HUES64 (cell line): ENCODE measurements at regions not wholly inside any gene's neighbourhood (a gene's known extent, or its start where the extent isn't known, plus 50 kb on each side); places are given as distances from the start of the nearest gene placed in this dataset.

ENCODE experiments used
- H3K27ac ChIP-seq: 2 replicates; pipeline ENCODE4 v1.7.0; 2013; ENCODE audit warnings: low read depth, low read length, inconsistent platforms
- H3K27me3 ChIP-seq: 2 replicates; pipeline ENCODE4 v1.6.1; 2013; ENCODE audit warnings: mild to moderate bottlenecking, low read length; ENCODE audit not compliant: insufficient read depth
- H3K36me3 ChIP-seq: 2 replicates; pipeline ENCODE4 v1.6.1; 2013; ENCODE audit warnings: mild to moderate bottlenecking, low read length; ENCODE audit not compliant: insufficient read depth
- H3K4me1 ChIP-seq: 2 replicates; pipeline ENCODE4 v1.6.1; 2013; ENCODE audit warnings: mild to moderate bottlenecking, low read length, moderate library complexity; ENCODE audit not compliant: insufficient read depth
- H3K4me3 ChIP-seq: 2 replicates; pipeline ENCODE4 v1.5.1; 2013; ENCODE audit warnings: mild to moderate bottlenecking, low read length, moderate library complexity
- H3K9ac ChIP-seq: 2 replicates; pipeline ENCODE4 v1.6.1; 2013; ENCODE audit warnings: mild to moderate bottlenecking, low read depth, low read length
- H3K9me3 ChIP-seq: 2 replicates; pipeline ENCODE4 v1.6.1; 2013; ENCODE audit warnings: low read depth, low read length; ENCODE audit not compliant: insufficient read depth
- WGBS: fragments of 150-250, 120-280 bp; methylation state at CpG from one replicate; pipeline ENCODE4 v1.1.7; 2013; ENCODE audit warnings: missing lambda C conversion rate; 5-methylcytosine and 5-hydroxymethylcytosine counted together

DNA sequence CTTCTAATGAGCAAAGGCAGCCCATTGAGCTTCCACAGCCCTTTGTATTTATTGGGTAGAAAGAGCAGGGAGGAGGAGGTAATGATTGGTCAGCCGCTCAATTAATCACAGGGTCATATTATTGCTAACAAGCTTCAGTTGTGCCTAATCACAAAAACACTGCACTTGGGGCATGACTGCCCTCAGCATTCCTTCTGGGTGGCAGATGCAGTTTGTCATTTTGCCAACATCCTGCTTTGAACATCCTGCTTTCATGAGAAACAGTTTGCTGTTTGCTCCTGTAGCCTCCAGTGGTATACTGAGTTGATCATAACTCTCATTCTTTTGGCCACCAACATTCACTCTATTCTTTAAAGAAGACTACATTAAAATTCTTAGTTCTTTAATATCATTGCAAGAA is 462.9 kb upstream of the MIS18BP1 start:
- no peaks in the 10 kb centered on the region for H3K36me3 ChIP-seq
- no peaks in the 10 kb centered on the region for H3K9me3 ChIP-seq
- no peak overlapping the region for H3K27ac ChIP-seq
- no peak overlapping the region for H3K4me3 ChIP-seq
- no peaks in the 10 kb centered on the region for H3K27me3 ChIP-seq
- WGBS, result 100% methylated on average over 1 of the region's 1 CpG
- no peaks in the 10 kb centered on the region for H3K4me1 ChIP-seq
- H3K9ac ChIP-seq, result no peak overlapping the region

DNA sequence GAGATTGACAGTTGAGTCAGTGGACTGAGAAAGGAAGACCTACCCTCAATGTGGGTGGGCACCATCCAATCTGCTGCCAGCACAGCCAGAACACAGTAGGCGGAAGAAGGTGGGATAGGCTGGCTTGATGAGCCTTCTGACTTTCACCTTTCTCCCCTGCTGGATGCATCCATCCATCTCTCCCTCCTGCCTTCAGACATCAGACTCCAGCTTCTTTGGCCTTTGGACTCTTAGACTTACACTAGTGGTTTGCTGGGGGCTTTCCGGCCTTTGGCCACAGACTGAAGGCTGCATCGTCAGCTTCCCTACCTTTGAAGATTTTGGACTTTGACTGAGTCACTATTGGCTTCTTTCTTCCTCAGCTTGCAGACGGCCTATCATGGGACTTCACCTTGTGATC is 456.5 kb upstream of the MIS18BP1 start:
- H3K9ac ChIP-seq, result no peak overlapping the region
- no peaks in the 10 kb centered on the region for H3K9me3 ChIP-seq
- H3K4me3 ChIP-seq, result no peak overlapping the region
- H3K27me3 ChIP-seq, result no peaks in the 10 kb centered on the region
- 94% methylated on average over 4 of the region's 4 CpGs for WGBS
- H3K36me3 ChIP-seq, result no peaks in the 10 kb centered on the region
- peaks cover 3% of the 10 kb centered on the region; the same call in 1 of the 2 replicates for H3K4me1 ChIP-seq
- H3K27ac ChIP-seq, result no peak overlapping the region

DNA sequence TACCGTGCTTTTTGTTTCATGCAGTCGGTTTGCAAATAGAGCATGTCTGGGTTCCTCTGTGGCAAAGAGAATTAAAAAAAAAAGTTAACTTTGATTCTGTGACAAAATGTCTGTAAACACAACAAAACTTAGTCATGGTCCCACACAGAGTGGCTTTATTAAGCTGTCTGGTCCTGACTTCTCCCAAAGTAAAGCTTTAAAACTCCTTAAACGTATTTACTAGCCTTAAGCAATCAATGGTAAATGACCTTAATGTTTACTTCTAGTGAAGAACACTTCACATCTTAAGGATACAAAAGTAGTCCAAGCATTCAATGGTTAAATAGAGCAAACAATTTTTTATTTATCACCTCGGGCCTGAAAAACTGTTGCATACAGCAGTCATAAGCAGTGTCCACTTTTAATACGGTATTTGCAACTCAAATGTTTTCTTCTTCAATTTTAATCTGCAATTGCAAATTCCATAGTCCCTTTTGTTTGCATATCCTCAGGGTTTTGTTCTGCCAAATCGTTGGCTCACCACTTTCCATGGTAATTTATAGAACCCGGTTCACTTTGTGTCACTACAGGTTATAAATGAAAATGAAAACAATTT is 453.0 kb upstream of the MIS18BP1 start:
- H3K4me3 ChIP-seq, result no peak overlapping the region
- H3K4me1 ChIP-seq, result peaks cover 3% of the 10 kb centered on the region; the same call in 1 of the 2 replicates
- no peak overlapping the region for H3K27ac ChIP-seq
- H3K36me3 ChIP-seq, result no peaks in the 10 kb centered on the region
- no peak overlapping the region for H3K9ac ChIP-seq
- H3K27me3 ChIP-seq, result no peaks in the 10 kb centered on the region
- H3K9me3 ChIP-seq, result no peaks in the 10 kb centered on the region
- 68% methylated on average over 7 of the region's 7 CpGs for WGBS

DNA sequence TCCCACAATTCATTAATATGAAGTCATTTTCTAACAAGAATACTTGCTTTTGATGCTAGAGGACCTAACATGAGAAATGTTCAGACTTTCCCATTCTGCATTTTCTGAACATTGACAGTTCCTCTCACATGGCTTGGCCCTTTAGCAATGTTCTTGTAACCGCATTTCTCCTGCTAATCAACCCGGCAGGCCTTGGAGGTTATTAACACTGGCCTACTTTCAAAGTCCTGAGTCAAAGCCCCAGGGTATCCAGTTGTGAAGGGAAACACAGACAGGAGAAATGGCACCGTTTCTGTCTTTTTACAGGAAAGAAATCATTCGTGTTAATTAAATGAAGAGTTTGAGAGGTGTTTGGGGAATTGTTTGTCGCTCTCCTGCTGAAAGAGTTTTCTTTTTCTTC is 446.5 kb upstream of the MIS18BP1 start:
- WGBS, result 75% methylated on average over 5 of the region's 5 CpGs
- H3K4me3 ChIP-seq, result no peak overlapping the region

DNA sequence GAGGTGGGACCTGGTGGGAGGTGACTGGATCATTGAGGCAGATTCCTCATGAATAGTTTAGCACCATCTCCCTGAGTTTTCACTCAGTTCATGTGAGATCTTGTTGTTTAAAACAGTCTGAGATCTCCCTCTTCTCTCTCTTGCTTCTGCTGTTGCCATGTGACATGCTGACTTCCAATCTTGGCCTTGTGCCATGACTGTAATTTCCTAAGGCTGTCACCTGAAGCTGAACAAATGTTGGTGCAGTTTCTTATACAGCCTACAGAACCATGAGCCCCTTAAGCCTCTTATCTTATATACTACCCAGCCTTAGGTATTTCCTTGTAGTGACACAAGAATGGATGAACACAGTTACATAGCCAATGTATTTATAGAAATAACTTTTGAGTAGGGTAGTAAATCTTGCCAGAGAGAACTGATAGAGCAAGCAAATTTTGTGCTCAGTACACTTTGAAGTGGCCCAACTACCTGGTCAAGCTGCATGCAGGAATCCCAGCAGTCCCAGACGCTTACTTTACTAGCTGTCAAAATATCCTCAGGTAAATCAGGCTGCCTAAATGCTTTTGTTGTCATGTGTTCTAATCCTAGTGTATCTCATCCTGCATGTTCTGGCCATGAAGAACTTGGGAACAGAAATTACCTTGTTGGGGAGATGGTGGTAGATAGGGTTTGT is 445.6 kb upstream of the MIS18BP1 start:
- H3K4me1 ChIP-seq, result no peaks in the 10 kb centered on the region
- whole genome bisulfite sequencing, result 91% methylated on average over 1 of the region's 1 CpG
- H3K27ac ChIP-seq, result no peak overlapping the region
- H3K36me3 ChIP-seq, result no peaks in the 10 kb centered on the region
- H3K4me3 ChIP-seq, result no peak overlapping the region
- no peaks in the 10 kb centered on the region for H3K27me3 ChIP-seq
- no peak overlapping the region for H3K9ac ChIP-seq
- no peaks in the 10 kb centered on the region for H3K9me3 ChIP-seq

More for the DNA sequence above, 446.5 kb upstream of the MIS18BP1 start:
- Histone ChIP-seq H3K36me3 (no peaks in the 10 kb centered on the region), H3K27ac (no peak overlapping the region), H3K27me3 (no peaks in the 10 kb centered on the region), H3K9me3 (no peaks in the 10 kb centered on the region), H3K4me1 (no peaks in the 10 kb centered on the region), H3K9ac (no peak overlapping the region)

DNA sequence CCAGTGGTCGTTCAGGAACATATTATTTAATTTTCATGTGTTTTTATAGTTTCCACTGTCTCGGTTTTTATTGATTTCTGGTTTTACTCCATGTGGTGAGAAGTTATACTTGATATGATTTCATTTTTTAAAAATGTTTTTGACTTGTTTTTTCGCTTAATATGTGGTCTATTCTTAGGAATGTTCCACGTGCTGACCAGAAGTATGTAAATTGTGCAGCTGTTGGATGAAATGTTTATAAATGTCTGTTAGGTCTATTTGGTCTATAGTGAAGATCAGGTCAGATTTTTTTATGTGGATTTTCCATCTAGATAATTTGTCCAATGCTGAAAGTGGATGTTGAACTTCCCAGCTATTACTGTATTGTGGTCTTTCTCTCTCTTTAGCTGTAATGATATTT is 433.8 kb upstream of the MIS18BP1 start:
- H3K27ac ChIP-seq, result no peak overlapping the region
- H3K4me1 ChIP-seq, result no peaks in the 10 kb centered on the region
- H3K9ac ChIP-seq, result no peak overlapping the region
- 91% methylated on average over 4 of the region's 4 CpGs for WGBS
- no peaks in the 10 kb centered on the region for H3K36me3 ChIP-seq
- H3K4me3 ChIP-seq, result no peak overlapping the region
- no peaks in the 10 kb centered on the region for H3K27me3 ChIP-seq
- H3K9me3 ChIP-seq, result peaks cover 8% of the 10 kb centered on the region

DNA sequence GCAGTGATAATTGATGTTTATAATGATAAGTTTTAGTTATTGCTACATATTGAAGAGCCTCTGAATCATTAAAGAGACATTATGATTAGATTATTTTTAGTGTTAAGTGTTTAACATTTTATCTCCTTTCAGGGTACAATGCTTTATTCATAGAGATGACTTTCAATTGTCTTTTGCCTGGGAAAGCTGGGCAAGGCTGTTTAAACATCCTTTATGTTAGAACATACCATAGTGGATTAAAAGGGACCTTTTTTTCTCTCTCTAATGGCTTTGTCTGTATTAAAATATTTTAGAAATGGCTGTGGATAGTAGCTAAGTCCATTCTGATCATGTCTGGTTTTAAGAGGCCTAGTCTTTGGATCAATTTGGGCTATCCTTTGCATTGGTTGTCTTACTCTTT is 427.5 kb upstream of the MIS18BP1 start:
- Histone ChIP-seq H3K4me3 (no peak overlapping the region), H3K27ac (no peak overlapping the region), H3K9me3 (no peaks in the 10 kb centered on the region), H3K9ac (no peak overlapping the region), H3K36me3 (no peaks in the 10 kb centered on the region), H3K27me3 (no peaks in the 10 kb centered on the region), H3K4me1 (no peaks in the 10 kb centered on the region)

DNA sequence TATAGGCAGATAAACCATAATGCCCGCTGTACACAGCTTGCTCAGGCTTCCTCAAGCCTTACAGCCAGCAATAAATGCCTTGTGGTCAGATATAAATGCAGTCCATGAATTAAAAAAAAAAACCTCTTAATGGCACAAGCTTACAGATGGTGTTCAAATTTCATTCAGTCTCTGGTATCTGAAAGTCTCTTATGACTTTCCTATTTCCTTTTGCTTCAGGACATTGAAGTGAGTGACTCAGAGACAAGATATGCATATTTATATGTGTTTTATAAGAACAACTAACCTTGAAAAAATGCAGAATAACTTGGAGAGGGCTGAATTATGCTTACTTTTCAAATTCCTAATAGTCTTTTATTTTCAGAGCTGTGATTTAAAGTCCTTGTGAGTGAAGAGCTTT is 426.9 kb upstream of the MIS18BP1 start:
- no peaks in the 10 kb centered on the region for H3K9me3 ChIP-seq
- no peaks in the 10 kb centered on the region for H3K4me1 ChIP-seq
- H3K27ac ChIP-seq, result no peak overlapping the region
- no peak overlapping the region for H3K4me3 ChIP-seq
- H3K9ac ChIP-seq, result no peak overlapping the region
- no peaks in the 10 kb centered on the region for H3K36me3 ChIP-seq
- H3K27me3 ChIP-seq, result no peaks in the 10 kb centered on the region
- WGBS, result 93% methylated on average over 1 of the region's 1 CpG

DNA sequence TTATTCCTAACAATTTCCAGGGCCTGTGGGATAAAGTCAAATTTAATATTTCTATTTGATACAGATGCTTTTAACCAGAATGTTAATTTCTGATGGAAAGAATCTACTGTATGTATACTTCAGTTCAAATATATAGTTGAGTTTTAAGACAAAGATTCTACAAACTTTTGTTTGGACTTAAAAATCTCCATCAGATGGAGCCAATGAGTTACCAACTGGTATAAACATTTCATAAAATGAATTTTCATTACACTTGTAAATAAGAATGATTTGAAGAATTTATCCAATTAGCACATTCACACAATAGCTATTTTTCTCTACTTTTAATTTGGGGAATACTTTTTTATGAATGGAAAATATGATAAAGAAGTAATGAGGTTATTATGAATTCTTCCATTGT is 425.2 kb upstream of the MIS18BP1 start:
- no peak overlapping the region for H3K27ac ChIP-seq
- H3K27me3 ChIP-seq, result no peaks in the 10 kb centered on the region
- no peaks in the 10 kb centered on the region for H3K4me1 ChIP-seq
- H3K9me3 ChIP-seq, result no peaks in the 10 kb centered on the region
- H3K4me3 ChIP-seq, result no peak overlapping the region
- H3K9ac ChIP-seq, result no peak overlapping the region
- no peaks in the 10 kb centered on the region for H3K36me3 ChIP-seq

DNA sequence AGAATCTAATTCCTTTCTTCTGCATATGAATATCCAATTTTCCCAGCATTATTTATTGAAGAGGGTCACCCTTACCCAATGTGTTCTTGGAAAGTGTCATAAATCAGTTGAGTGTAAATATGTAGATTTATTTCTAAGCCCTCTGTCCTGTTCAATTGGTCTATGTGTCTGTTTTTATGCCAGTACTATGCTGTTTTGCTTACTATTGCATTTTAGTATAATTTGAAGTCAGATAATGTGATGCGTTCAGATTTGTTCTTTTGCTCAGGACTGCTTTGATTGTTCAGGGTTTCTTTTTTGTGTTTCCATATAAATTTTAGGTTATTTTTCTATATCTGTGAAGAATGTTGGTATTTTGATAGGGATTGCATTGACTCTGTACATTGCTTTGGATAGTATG is 420.4 kb upstream of the MIS18BP1 start:
- Histone ChIP-seq H3K9me3 (no peaks in the 10 kb centered on the region), H3K27me3 (no peaks in the 10 kb centered on the region), H3K9ac (no peak overlapping the region), H3K36me3 (no peaks in the 10 kb centered on the region), H3K4me3 (no peak overlapping the region), H3K27ac (no peak overlapping the region), H3K4me1 (no peaks in the 10 kb centered on the region)
- WGBS, result 100% methylated on average over 1 of the region's 1 CpG

DNA sequence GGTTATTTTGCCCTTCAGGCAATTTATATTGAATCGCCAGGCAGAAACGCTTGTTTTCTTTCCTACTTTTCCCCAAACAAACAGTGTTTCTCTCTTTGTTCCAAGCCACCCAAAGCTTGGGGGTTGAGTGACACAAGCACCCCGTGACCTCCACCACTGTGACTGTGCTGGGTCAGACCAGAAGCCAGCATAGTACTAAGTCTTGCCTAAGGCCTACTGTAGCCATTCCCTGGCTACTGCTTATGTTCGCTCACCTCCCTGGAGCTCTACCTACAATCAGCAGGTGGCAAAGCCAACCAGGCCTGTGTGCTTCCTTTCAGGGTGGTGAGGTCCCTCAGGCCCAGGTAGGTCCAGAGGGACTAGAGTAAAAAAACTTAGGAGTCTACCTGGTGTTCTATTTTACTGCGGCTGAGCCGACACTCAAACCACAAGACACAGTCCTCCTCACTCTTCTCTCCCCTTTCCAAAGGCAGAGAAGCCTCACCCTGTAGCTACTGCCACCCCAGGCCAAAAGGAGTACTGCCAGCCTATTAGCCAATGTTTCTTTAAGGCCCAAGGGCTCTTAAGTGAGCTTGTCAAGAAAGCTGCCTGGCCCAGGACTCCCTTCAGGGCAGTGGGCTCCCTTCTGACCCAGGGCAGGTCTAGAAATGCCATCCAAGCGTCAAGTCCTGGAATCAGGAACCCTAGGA is 411.8 kb upstream of the MIS18BP1 start:
- H3K9ac ChIP-seq, result no peak overlapping the region
- H3K4me1 ChIP-seq, result no peaks in the 10 kb centered on the region
- WGBS, result 94% methylated on average over 7 of the region's 7 CpGs
- H3K4me3 ChIP-seq, result no peak overlapping the region
- H3K27me3 ChIP-seq, result no peaks in the 10 kb centered on the region
- no peak overlapping the region for H3K27ac ChIP-seq
- no peaks in the 10 kb centered on the region for H3K36me3 ChIP-seq
- no peaks in the 10 kb centered on the region for H3K9me3 ChIP-seq
